Neural progenitor cell (in vitro differentiated cells): ENCODE measurements at regions not wholly inside any gene's neighbourhood (a gene's known extent, or its start where the extent isn't known, plus 50 kb on each side); places are given as distances from the start of the nearest gene placed in this dataset.

Source experiments
- DNase-seq: peaks from one replicate; pipeline ENCODE4 v3.0.0-alpha.2; 2016; ENCODE audit warnings: low spot score
- H2AFZ ChIP-seq: fragments of 200-600 bp; sonication (generic); replicated peaks from 2 replicates; pipeline ENCODE4 v1.6.1; 2016; ENCODE audit warnings: antibody characterized with exemption
- H3F3A ChIP-seq: fragments of 200-600 bp; sonication (generic); 2 replicates; pipeline ENCODE4 v1.6.1; 2016; ENCODE audit warnings: antibody characterized with exemption, low read depth
- H3K27ac ChIP-seq: fragments of 200-600 bp; sonication (generic); 2 replicates; pipeline ENCODE4 v1.5.1; 2016; ENCODE audit warnings: mild to moderate bottlenecking
- H3K27me3 ChIP-seq: fragments of 200-600 bp; sonication (generic); 2 replicates; pipeline ENCODE4 v1.6.1; 2016; ENCODE audit warnings: mild to moderate bottlenecking, moderate library complexity
- H3K36me3 ChIP-seq: fragments of 200-600 bp; sonication (generic); 2 replicates; pipeline ENCODE4 v1.5.1; 2016
- H3K4me1 ChIP-seq: fragments of 200-600 bp; sonication (generic); 2 replicates; pipeline ENCODE4 v1.6.1; 2016; ENCODE audit warnings: mixed run types
- H3K4me2 ChIP-seq: fragments of 200-600 bp; sonication (generic); 2 replicates; pipeline ENCODE4 v1.6.1; 2016
- H3K4me3 ChIP-seq: fragments of 200-600 bp; sonication (generic); 2 replicates; pipeline ENCODE4 v1.5.1; 2016
- H3K79me2 ChIP-seq: fragments of 200-600 bp; sonication (generic); 2 replicates; pipeline ENCODE4 v1.6.1; 2016; ENCODE audit warnings: low read depth
- H3K9ac ChIP-seq: fragments of 200-600 bp; sonication (generic); 2 replicates; pipeline ENCODE4 v1.6.1; 2016
- H3K9me3 ChIP-seq: fragments of 200-600 bp; sonication (generic); 2 replicates; pipeline ENCODE4 v1.5.1; 2016; ENCODE audit warnings: low read depth
- H4K20me1 ChIP-seq: fragments of 200-600 bp; sonication (generic); 2 replicates; pipeline ENCODE4 v1.6.1; 2016; ENCODE audit warnings: low read depth
- H3K27ac Mint-ChIP-seq: 3 replicates; pipeline ENCODE4 v1.8.0; 2021; ENCODE audit warnings: mixed read lengths
- H3K27me3 Mint-ChIP-seq: 2 replicates; pipeline ENCODE4 v1.8.0; 2022; ENCODE audit warnings: low read depth, mild to moderate bottlenecking, inconsistent platforms, moderate library complexity, mixed read lengths; ENCODE audit not compliant: insufficient read depth
- H3K36me3 Mint-ChIP-seq: 3 replicates; pipeline ENCODE4 v1.8.0; 2021; ENCODE audit warnings: mixed read lengths
- H3K4me1 Mint-ChIP-seq: 3 replicates; pipeline ENCODE4 v1.8.0; 2021; ENCODE audit warnings: mixed read lengths
- H3K4me3 Mint-ChIP-seq: 3 replicates; pipeline ENCODE4 v1.8.0; 2021; ENCODE audit warnings: mild to moderate bottlenecking, moderate library complexity, mixed read lengths
- H3K9me3 Mint-ChIP-seq: 3 replicates; pipeline ENCODE4 v1.8.0; 2020; ENCODE audit warnings: mixed read lengths
- CTCF ChIP-seq: fragments of 200-600 bp; sonication (generic); IDR thresholded peaks from 2 replicates; pipeline ENCODE4 v1.5.1; 2017; ENCODE audit warnings: antibody characterized with exemption, mild to moderate bottlenecking
- EZH2 ChIP-seq: fragments of 200-600 bp; sonication (generic); IDR thresholded peaks from 2 replicates; pipeline ENCODE4 v1.6.1; 2017; ENCODE audit warnings: antibody characterized with exemption, mild to moderate bottlenecking, moderate library complexity
- EZH2phosphoT487 ChIP-seq: fragments of 200-600 bp; sonication (generic); IDR thresholded peaks from 2 replicates; pipeline ENCODE4 v1.6.1; 2017; ENCODE audit warnings: antibody characterized with exemption

GRCh38 chr16:51430716-51431369, 279.8 kb upstream of the SALL1 start:
- H3K4me1 Mint-ChIP-seq, result peaks cover 23% of the 10 kb centered on the region
- Histone ChIP-seq H2AFZ (no peak overlapping the region), H3K79me2 (no peaks in the 10 kb centered on the region), H3K9ac (no peak overlapping the region), H3K4me1 (peaks cover 51% of the 10 kb centered on the region), H3K4me3 (no peak overlapping the region), H3K4me2 (no peak overlapping the region), H4K20me1 (no peaks in the 10 kb centered on the region), H3K9me3 (no peaks in the 10 kb centered on the region), H3K36me3 (no peaks in the 10 kb centered on the region), H3K27me3 (no peaks in the 10 kb centered on the region), H3F3A (peaks cover 25% of the 10 kb centered on the region), H3K27ac (no peak overlapping the region)
- H3K27me3 Mint-ChIP-seq, result no peaks in the 10 kb centered on the region
- no peak overlapping the region for H3K27ac Mint-ChIP-seq
- H3K9me3 Mint-ChIP-seq, result no peaks in the 10 kb centered on the region
- DNase-seq, result no peak
- TF ChIP-seq EZH2, result no peak
- TF ChIP-seq CTCF, result no peak
- no peak for TF ChIP-seq EZH2phosphoT487
- no peaks in the 10 kb centered on the region for H3K36me3 Mint-ChIP-seq
- H3K4me3 Mint-ChIP-seq, result no peak overlapping the region

DNA sequence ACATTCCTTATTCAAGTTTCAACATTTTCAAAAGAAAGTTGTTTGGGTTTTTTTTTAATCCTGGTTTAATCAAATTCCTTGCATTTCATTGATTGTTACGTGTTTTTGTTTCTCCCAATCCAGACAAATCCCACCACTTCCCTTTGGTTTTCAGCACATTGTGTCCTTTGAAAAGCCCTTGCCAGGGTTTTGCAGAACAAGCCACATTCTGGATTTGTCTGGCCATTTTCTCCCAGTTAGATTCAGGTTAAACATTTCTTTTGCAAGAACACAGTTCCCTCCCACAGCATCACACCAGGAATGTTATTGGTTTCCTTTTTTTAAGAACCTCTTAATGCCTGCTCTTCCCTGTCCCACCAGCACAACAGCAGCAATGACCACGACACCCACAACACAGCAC, 278.0 kb upstream of the SALL1 start:
- Mint-ChIP-seq H3K27ac (no peak overlapping the region), H3K9me3 (no peaks in the 10 kb centered on the region), H3K36me3 (no peaks in the 10 kb centered on the region), H3K4me3 (no peak overlapping the region), H3K4me1 (peaks cover 15% of the 10 kb centered on the region), H3K27me3 (no peaks in the 10 kb centered on the region)
- DNase-seq, result no peak
- H3K27ac ChIP-seq, result peak overlapping the region; percentile 44
- no peak overlapping the region for H3K4me2 ChIP-seq
- H3K4me1 ChIP-seq, result peaks cover 43% of the 10 kb centered on the region
- no peaks in the 10 kb centered on the region for H3K36me3 ChIP-seq
- no peaks in the 10 kb centered on the region for H4K20me1 ChIP-seq
- TF ChIP-seq CTCF, result no peak
- TF ChIP-seq EZH2, result no peak
- no peak overlapping the region for H3K4me3 ChIP-seq
- H3K27me3 ChIP-seq, result no peaks in the 10 kb centered on the region
- no peaks in the 10 kb centered on the region for H3K9me3 ChIP-seq
- no peak overlapping the region for H2AFZ ChIP-seq
- H3F3A ChIP-seq, result peaks cover 27% of the 10 kb centered on the region
- no peak overlapping the region for H3K9ac ChIP-seq
- H3K79me2 ChIP-seq, result no peaks in the 10 kb centered on the region

GRCh38 chr16:51427085-51427484, 276.0 kb upstream of the SALL1 start:
- Histone ChIP-seq H2AFZ (no peak overlapping the region), H3K4me1 (peaks cover 40% of the 10 kb centered on the region), H3K9ac (no peak overlapping the region), H3F3A (peaks cover 27% of the 10 kb centered on the region), H4K20me1 (no peaks in the 10 kb centered on the region), H3K79me2 (no peaks in the 10 kb centered on the region), H3K4me2 (no peak overlapping the region), H3K9me3 (no peaks in the 10 kb centered on the region), H3K36me3 (no peaks in the 10 kb centered on the region), H3K27ac (no peak overlapping the region), H3K27me3 (no peaks in the 10 kb centered on the region), H3K4me3 (no peak overlapping the region)
- TF ChIP-seq EZH2phosphoT487 (no peak), CTCF (no peak), EZH2 (no peak)
- H3K27ac Mint-ChIP-seq, result no peak overlapping the region
- H3K4me3 Mint-ChIP-seq, result no peak overlapping the region
- H3K27me3 Mint-ChIP-seq, result no peaks in the 10 kb centered on the region
- DNase-seq, result no peak
- peaks cover 18% of the 10 kb centered on the region for H3K4me1 Mint-ChIP-seq
- peaks cover 3% of the 10 kb centered on the region for H3K9me3 Mint-ChIP-seq
- H3K36me3 Mint-ChIP-seq, result no peaks in the 10 kb centered on the region
